ENCODE measurements at regions not wholly inside any gene's neighbourhood (a gene's known extent, or its start where the extent isn't known, plus 50 kb on each side); places are given as distances from the start of the nearest gene placed in this dataset.

GRCh38 chr3:103906808-103907207, 1459.9 kb upstream of the ALCAM start:
- H3K27me3 ChIP-seq (ENCODE audit: insufficient read depth, poor library complexity, severe bottlenecking): no peaks in the 10 kb centered on the region
- H3K4me3 ChIP-seq (replicated peaks; ENCODE audit: insufficient read depth, low read length): no peak overlapping the region
- no peak overlapping the region for H3K27ac ChIP-seq (replicated peaks)
- no peak for DNase-seq (ENCODE audit: low read depth in 1 of 2, low spot score in 1 of 2)
- TF ChIP-seq POLR2AphosphoS5 (IDR thresholded peaks at IDR 0.05; ENCODE audit: low read depth) (no peak), SPI1 (IDR thresholded peaks at IDR 0.05; ENCODE audit: borderline replicate concordance, low read depth) (no peak), GABPA (IDR thresholded peaks at IDR 0.05; ENCODE audit: low read depth) (no peak)
- TF ChIP-seq, protein P1, sequence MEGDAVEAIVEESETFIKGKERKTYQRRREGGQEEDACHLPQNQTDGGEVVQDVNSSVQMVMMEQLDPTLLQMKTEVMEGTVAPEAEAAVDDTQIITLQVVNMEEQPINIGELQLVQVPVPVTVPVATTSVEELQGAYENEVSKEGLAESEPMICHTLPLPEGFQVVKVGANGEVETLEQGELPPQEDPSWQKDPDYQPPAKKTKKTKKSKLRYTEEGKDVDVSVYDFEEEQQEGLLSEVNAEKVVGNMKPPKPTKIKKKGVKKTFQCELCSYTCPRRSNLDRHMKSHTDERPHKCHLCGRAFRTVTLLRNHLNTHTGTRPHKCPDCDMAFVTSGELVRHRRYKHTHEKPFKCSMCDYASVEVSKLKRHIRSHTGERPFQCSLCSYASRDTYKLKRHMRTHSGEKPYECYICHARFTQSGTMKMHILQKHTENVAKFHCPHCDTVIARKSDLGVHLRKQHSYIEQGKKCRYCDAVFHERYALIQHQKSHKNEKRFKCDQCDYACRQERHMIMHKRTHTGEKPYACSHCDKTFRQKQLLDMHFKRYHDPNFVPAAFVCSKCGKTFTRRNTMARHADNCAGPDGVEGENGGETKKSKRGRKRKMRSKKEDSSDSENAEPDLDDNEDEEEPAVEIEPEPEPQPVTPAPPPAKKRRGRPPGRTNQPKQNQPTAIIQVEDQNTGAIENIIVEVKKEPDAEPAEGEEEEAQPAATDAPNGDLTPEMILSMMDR (IDR thresholded peaks at IDR 0.05; ENCODE audit: insufficient read depth, low read length): no peak
- TF ChIP-seq, protein P2, sequence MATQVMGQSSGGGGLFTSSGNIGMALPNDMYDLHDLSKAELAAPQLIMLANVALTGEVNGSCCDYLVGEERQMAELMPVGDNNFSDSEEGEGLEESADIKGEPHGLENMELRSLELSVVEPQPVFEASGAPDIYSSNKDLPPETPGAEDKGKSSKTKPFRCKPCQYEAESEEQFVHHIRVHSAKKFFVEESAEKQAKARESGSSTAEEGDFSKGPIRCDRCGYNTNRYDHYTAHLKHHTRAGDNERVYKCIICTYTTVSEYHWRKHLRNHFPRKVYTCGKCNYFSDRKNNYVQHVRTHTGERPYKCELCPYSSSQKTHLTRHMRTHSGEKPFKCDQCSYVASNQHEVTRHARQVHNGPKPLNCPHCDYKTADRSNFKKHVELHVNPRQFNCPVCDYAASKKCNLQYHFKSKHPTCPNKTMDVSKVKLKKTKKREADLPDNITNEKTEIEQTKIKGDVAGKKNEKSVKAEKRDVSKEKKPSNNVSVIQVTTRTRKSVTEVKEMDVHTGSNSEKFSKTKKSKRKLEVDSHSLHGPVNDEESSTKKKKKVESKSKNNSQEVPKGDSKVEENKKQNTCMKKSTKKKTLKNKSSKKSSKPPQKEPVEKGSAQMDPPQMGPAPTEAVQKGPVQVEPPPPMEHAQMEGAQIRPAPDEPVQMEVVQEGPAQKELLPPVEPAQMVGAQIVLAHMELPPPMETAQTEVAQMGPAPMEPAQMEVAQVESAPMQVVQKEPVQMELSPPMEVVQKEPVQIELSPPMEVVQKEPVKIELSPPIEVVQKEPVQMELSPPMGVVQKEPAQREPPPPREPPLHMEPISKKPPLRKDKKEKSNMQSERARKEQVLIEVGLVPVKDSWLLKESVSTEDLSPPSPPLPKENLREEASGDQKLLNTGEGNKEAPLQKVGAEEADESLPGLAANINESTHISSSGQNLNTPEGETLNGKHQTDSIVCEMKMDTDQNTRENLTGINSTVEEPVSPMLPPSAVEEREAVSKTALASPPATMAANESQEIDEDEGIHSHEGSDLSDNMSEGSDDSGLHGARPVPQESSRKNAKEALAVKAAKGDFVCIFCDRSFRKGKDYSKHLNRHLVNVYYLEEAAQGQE (IDR thresholded peaks at IDR 0.05; ENCODE audit: insufficient replicate concordance, low read depth): no peak

- no peak for TF ChIP-seq POLR2AphosphoS5 (IDR thresholded peaks at IDR 0.05; ENCODE audit: low read depth)
- no peak for TF ChIP-seq GABPA (IDR thresholded peaks at IDR 0.05; ENCODE audit: low read depth)
- no peak for TF ChIP-seq SPI1 (IDR thresholded peaks at IDR 0.05; ENCODE audit: borderline replicate concordance, low read depth)
- TF ChIP-seq, protein P2 (IDR thresholded peaks at IDR 0.05; ENCODE audit: insufficient replicate concordance, low read depth): no peak
- TF ChIP-seq, protein P1 (IDR thresholded peaks at IDR 0.05; ENCODE audit: insufficient read depth, low read length): no peak
- DNase-seq (ENCODE audit: low read depth in 1 of 2, low spot score in 1 of 2): no peak
- Histone ChIP-seq H3K27me3 (ENCODE audit: insufficient read depth, poor library complexity, severe bottlenecking) (no peaks in the 10 kb centered on the region), H3K27ac (replicated peaks) (no peak overlapping the region), H3K4me3 (replicated peaks; ENCODE audit: insufficient read depth, low read length) (no peak overlapping the region)
These were observed 1459.1 kb upstream of the ALCAM start for GRCh38 chr3:103907567-103907966.

DNA sequence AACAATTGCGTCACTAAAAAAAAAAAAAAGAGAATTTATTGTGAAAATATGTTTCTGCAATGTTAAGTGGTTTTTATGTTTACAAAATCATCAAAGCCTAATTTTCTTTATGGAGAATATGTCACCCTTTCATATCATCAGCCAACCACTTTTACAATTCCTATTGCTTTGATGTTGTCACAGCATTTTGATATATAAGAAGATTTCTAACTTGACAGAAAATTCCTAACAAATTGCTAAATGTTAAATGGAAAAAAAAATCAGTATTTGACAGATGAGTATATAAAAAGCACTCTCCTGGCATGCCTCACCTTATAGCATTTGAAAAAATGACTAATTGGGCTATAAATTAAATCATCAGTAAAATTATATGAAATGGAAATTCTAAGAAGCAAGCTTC, 1457.3 kb upstream of the ALCAM start:
- H3K27me3 ChIP-seq (ENCODE audit: insufficient read depth, poor library complexity, severe bottlenecking): no peaks in the 10 kb centered on the region
- TF ChIP-seq, protein P2 (IDR thresholded peaks at IDR 0.05; ENCODE audit: insufficient replicate concordance, low read depth): no peak
- TF ChIP-seq GABPA (IDR thresholded peaks at IDR 0.05; ENCODE audit: low read depth) (no peak), POLR2AphosphoS5 (IDR thresholded peaks at IDR 0.05; ENCODE audit: low read depth) (no peak), SPI1 (IDR thresholded peaks at IDR 0.05; ENCODE audit: borderline replicate concordance, low read depth) (no peak)
- TF ChIP-seq, protein P1 (IDR thresholded peaks at IDR 0.05; ENCODE audit: insufficient read depth, low read length): no peak
- H3K27ac ChIP-seq (replicated peaks): no peak overlapping the region
- no peak overlapping the region for H3K4me3 ChIP-seq (replicated peaks; ENCODE audit: insufficient read depth, low read length)
- DNase-seq (ENCODE audit: low read depth in 1 of 2, low spot score in 1 of 2): no peak

All from HL-60 (cell line).